SK-N-SH (cell line): ENCODE measurements at regions not wholly inside any gene's neighbourhood (a gene's known extent, or its start where the extent isn't known, plus 50 kb on each side); places are given as distances from the start of the nearest gene placed in this dataset.
A peak's percentile ranks its signal among the peaks of the same experiment; 100 is the strongest.

Source experiments
- CTCF ChIA-PET: fragments of 300-600, 350-600 bp; formaldehyde crosslinking; extraction: SDS; loops from one replicate; lab custom pipeline; 2021; lab: Yijun Ruan, JAX
- POLR2A ChIA-PET: fragments of 350-600 bp; sonication (Branson Sonifier 250); formaldehyde crosslinking; extraction: SDS; loops from one replicate; lab custom pipeline; 2020; ENCODE audit warnings: antibody characterized with exemption, inconsistent platforms; lab: Yijun Ruan, JAX
- DNase-seq: peaks from one replicate; pipeline ENCODE4 v3.0.0; 2012
- H2AFZ ChIP-seq: fragments of 200-600 bp; sonication (generic); 2 replicates; pipeline ENCODE4 v1.8.1; 2016; ENCODE audit warnings: antibody characterized with exemption, mild to moderate bottlenecking, low read depth
- H3F3A ChIP-seq: fragments of 200-600 bp; sonication (generic); replicated peaks from 2 replicates; pipeline ENCODE3; 2016; ENCODE audit warnings: antibody characterized with exemption, mild to moderate bottlenecking; ENCODE audit not compliant: insufficient read depth
- H3K27ac ChIP-seq, 2 experiments: fragments of 200-500 bp in 1 of 2; fragments of 200-600 bp in 1 of 2; sonication (Bioruptor generic) in 1 of 2; sonication (generic), shearing (Covaris generic) in 1 of 2; 2 replicates each; pipeline versions ENCODE4 v1.5.1 to v1.6.1; 2014 to 2016; ENCODE audit warnings: low read depth in 2 of 2, inconsistent platforms in 1 of 2, low read length in 1 of 2, mild to moderate bottlenecking in 1 of 2, mixed read lengths in 1 of 2
- H3K27me3 ChIP-seq: fragments of 200-600 bp; sonication (generic), shearing (Covaris generic); 2 replicates; pipeline ENCODE4 v1.6.1; 2016; ENCODE audit warnings: mixed run types; ENCODE audit not compliant: insufficient read depth
- H3K36me3 ChIP-seq, 2 experiments: fragments of 200-500 bp in 1 of 2; fragments of 200-600 bp in 1 of 2; sonication (Bioruptor generic) in 1 of 2; sonication (generic) in 1 of 2; replicated peaks in 1 of 2; 2 replicates each; pipeline versions ENCODE3 to v1.5.1; 2014 to 2016; ENCODE audit warnings: low read length in 1 of 2, mild to moderate bottlenecking in 1 of 2; ENCODE audit not compliant: insufficient read depth in 2 of 2, control insufficient read depth in 1 of 2
- H3K4me1 ChIP-seq, 2 experiments: fragments of 200-500 bp in 1 of 2; fragments of 200-600 bp in 1 of 2; sonication (Bioruptor generic) in 1 of 2; sonication (generic), shearing (Covaris generic) in 1 of 2; 2 replicates each; pipeline versions ENCODE4 v1.5.1 to v1.6.1; 2014 to 2016; ENCODE audit warnings: low read depth in 1 of 2, low read length in 1 of 2, mixed run types in 1 of 2; ENCODE audit not compliant: insufficient read depth in 2 of 2, control insufficient read depth in 1 of 2
- H3K4me2 ChIP-seq: fragments of 200-600 bp; sonication (generic), shearing (Covaris generic); 2 replicates; pipeline ENCODE4 v1.6.1; 2017; ENCODE audit warnings: mixed run types
- H3K4me3 ChIP-seq, 2 experiments: fragments of 200-500 bp in 1 of 2; fragments of 200-600 bp in 1 of 2; sonication (Bioruptor generic) in 1 of 2; sonication (generic), shearing (Covaris generic) in 1 of 2; 2 replicates each; pipeline versions ENCODE4 v1.5.1 to v1.8.1; 2014 to 2016; ENCODE audit warnings: low read depth in 2 of 2, inconsistent platforms in 1 of 2, low read length in 1 of 2, mild to moderate bottlenecking in 1 of 2, mixed read lengths in 1 of 2, moderate library complexity in 1 of 2
- H3K79me2 ChIP-seq: fragments of 200-600 bp; sonication (generic); 2 replicates; pipeline ENCODE4 v1.8.1; 2017; ENCODE audit warnings: mild to moderate bottlenecking; ENCODE audit not compliant: insufficient read depth
- H3K9ac ChIP-seq: fragments of 200-600 bp; sonication (generic); 2 replicates; pipeline ENCODE4 v1.6.1; 2017; ENCODE audit warnings: mixed run types
- H3K9me2 ChIP-seq: fragments of 200-600 bp; sonication (generic); 2 replicates; pipeline ENCODE4 v1.6.1; 2017; ENCODE audit warnings: mixed run types
- H3K9me3 ChIP-seq: fragments of 200-600 bp; sonication (generic); 2 replicates; pipeline ENCODE4 v1.6.1; 2017; ENCODE audit warnings: mixed run types, mild to moderate bottlenecking, moderate library complexity
- H4K20me1 ChIP-seq: fragments of 200-600 bp; sonication (generic); 2 replicates; pipeline ENCODE4 v1.6.1; 2017; ENCODE audit warnings: mild to moderate bottlenecking, mixed run types; ENCODE audit not compliant: insufficient read depth
- CHD2 ChIP-seq: fragments of 150-350 bp; IDR thresholded peaks from 2 replicates; pipeline ENCODE4 v1.6.1; 2018; ENCODE audit warnings: low read length; ENCODE audit not compliant: partially characterized antibody
- EZH2phosphoT487 ChIP-seq: fragments of 200-600 bp; sonication (generic); IDR thresholded peaks from 2 replicates; pipeline ENCODE4 v1.6.1; 2017; ENCODE audit warnings: low read depth, mixed run types, mild to moderate bottlenecking, antibody characterized with exemption, moderate library complexity, borderline replicate concordance
- FOSL2 ChIP-seq: IDR thresholded peaks from 2 replicates; pipeline ENCODE4 v1.4.0; 2012; ENCODE audit warnings: low read depth, mild to moderate bottlenecking, moderate library complexity, borderline replicate concordance
- FOXM1 ChIP-seq: IDR thresholded peaks from 2 replicates; pipeline ENCODE4 v1.4.0; 2012; ENCODE audit warnings: low read depth, mild to moderate bottlenecking
- GABPA ChIP-seq: IDR thresholded peaks from 2 replicates; pipeline ENCODE4 v1.4.0; 2012; ENCODE audit warnings: low read depth, mild to moderate bottlenecking
- JUND ChIP-seq: IDR thresholded peaks from 2 replicates; pipeline ENCODE4 v1.4.0; 2012
- MEF2A ChIP-seq: IDR thresholded peaks from 2 replicates; pipeline ENCODE4 v1.4.0; 2012; ENCODE audit warnings: low read depth, borderline replicate concordance
- MXI1 ChIP-seq: IDR thresholded peaks from 2 replicates; pipeline ENCODE4 v1.6.1; 2012; ENCODE audit warnings: mild to moderate bottlenecking, low read depth, low read length, improper control_type of control experiment
- NFIC ChIP-seq: IDR thresholded peaks from 2 replicates; pipeline ENCODE4 v1.4.0; 2012; ENCODE audit warnings: borderline replicate concordance
- NRF1 ChIP-seq: IDR thresholded peaks from 2 replicates; pipeline ENCODE4 v1.6.1; 2012; ENCODE audit warnings: low read depth, mild to moderate bottlenecking, low read length
- POLR2AphosphoS5 ChIP-seq: IDR thresholded peaks from 2 replicates; pipeline ENCODE4 v1.6.1; 2012; ENCODE audit warnings: low read depth, low read length
- RAD21 ChIP-seq: IDR thresholded peaks from 2 replicates; pipeline ENCODE4 v1.6.1; 2012; ENCODE audit warnings: mild to moderate bottlenecking, low read length
- RCOR1 ChIP-seq: fragments of 150-350 bp; IDR thresholded peaks from 2 replicates; pipeline ENCODE4 v1.6.1; 2017; ENCODE audit warnings: antibody characterized with exemption, low read length
- RFX5 ChIP-seq: IDR thresholded peaks from 2 replicates; pipeline ENCODE4 v1.6.1; 2012; ENCODE audit warnings: mild to moderate bottlenecking, improper control_type of control experiment, low read length
- RXRA ChIP-seq: IDR thresholded peaks from 2 replicates; pipeline ENCODE4 v1.4.0; 2012; ENCODE audit warnings: low read depth, mild to moderate bottlenecking, borderline replicate concordance
- SIN3A ChIP-seq: IDR thresholded peaks from 2 replicates; pipeline ENCODE4 v1.6.1; 2012; ENCODE audit warnings: low read depth, mild to moderate bottlenecking, low read length, moderate library complexity, borderline replicate concordance
- TCF12 ChIP-seq: IDR thresholded peaks from 2 replicates; pipeline ENCODE4 v1.4.0; 2012
- WGBS: methylation state at CpG from one replicate; pipeline ENCODE4 v1.1.6; 2017; ENCODE audit warnings: low lambda C conversion rate; 5-methylcytosine and 5-hydroxymethylcytosine counted together
- TF ChIP-seq, protein P1 (sequence below): fragments of 150-350 bp; IDR thresholded peaks from 2 replicates; pipeline ENCODE4 v1.6.1; 2017; ENCODE audit warnings: antibody characterized with exemption, low read length, low read depth, borderline replicate concordance
- TF ChIP-seq, protein P2 (sequence below): fragments of 150-350 bp; IDR thresholded peaks from 2 replicates; pipeline ENCODE4 v1.6.1; 2016; ENCODE audit warnings: mild to moderate bottlenecking, low read depth, low read length
- TF ChIP-seq, protein P3 (sequence below): IDR thresholded peaks from 2 replicates; pipeline ENCODE4 v1.6.1; 2012; ENCODE audit warnings: mild to moderate bottlenecking, low read depth, low read length, moderate library complexity
- TF ChIP-seq, protein P4 (sequence below): IDR thresholded peaks from 2 replicates; pipeline ENCODE4; 2012
- TF ChIP-seq, protein P5 (sequence below): IDR thresholded peaks from 2 replicates; pipeline ENCODE4 v1.4.0; 2012; ENCODE audit warnings: low read depth
- TF ChIP-seq, protein P6 (sequence below): IDR thresholded peaks from 2 replicates; pipeline ENCODE4 v1.4.0; 2012; ENCODE audit warnings: low read depth, borderline replicate concordance
- TF ChIP-seq, protein P7 (sequence below): fragments of 200-600 bp; sonication (generic); IDR thresholded peaks from 2 replicates; pipeline ENCODE4 v1.6.1; 2017; ENCODE audit warnings: antibody characterized with exemption, mild to moderate bottlenecking, moderate library complexity

DNA sequence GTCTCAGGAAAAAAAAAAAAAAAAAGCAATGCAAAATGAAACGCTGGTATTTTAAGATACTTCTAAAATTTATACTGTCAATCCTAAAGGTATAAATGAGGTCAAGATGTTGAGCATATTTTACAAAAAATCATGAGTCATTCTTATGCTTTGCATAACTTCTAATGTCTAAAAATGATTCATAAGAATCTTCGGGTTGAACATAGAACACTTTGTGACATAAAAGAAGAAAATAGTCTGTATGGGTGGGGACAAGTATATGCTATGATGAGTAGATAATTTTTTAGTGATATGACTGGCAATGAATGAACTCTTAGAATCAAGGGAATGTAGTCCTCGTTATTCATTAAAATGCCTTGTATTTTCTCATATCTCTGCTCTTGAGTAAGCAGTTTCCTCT is 416.9 kb upstream of the USP24 start (continued):
- TF ChIP-seq MEF2A, result 0 out of 2 replicates have a peak, but pooled peaks have one; percentile 19
- no peak for TF ChIP-seq CHD2
- TF ChIP-seq POLR2AphosphoS5, result peak; percentile 22; the same call in 1 of the 2 replicates
- peak; percentile 77 for TF ChIP-seq JUND
- TF ChIP-seq, protein P1, sequence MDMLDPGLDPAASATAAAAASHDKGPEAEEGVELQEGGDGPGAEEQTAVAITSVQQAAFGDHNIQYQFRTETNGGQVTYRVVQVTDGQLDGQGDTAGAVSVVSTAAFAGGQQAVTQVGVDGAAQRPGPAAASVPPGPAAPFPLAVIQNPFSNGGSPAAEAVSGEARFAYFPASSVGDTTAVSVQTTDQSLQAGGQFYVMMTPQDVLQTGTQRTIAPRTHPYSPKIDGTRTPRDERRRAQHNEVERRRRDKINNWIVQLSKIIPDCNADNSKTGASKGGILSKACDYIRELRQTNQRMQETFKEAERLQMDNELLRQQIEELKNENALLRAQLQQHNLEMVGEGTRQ, result no peak
- TF ChIP-seq, protein P2, sequence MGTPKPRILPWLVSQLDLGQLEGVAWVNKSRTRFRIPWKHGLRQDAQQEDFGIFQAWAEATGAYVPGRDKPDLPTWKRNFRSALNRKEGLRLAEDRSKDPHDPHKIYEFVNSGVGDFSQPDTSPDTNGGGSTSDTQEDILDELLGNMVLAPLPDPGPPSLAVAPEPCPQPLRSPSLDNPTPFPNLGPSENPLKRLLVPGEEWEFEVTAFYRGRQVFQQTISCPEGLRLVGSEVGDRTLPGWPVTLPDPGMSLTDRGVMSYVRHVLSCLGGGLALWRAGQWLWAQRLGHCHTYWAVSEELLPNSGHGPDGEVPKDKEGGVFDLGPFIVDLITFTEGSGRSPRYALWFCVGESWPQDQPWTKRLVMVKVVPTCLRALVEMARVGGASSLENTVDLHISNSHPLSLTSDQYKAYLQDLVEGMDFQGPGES, result no peak
- TF ChIP-seq, protein P3, sequence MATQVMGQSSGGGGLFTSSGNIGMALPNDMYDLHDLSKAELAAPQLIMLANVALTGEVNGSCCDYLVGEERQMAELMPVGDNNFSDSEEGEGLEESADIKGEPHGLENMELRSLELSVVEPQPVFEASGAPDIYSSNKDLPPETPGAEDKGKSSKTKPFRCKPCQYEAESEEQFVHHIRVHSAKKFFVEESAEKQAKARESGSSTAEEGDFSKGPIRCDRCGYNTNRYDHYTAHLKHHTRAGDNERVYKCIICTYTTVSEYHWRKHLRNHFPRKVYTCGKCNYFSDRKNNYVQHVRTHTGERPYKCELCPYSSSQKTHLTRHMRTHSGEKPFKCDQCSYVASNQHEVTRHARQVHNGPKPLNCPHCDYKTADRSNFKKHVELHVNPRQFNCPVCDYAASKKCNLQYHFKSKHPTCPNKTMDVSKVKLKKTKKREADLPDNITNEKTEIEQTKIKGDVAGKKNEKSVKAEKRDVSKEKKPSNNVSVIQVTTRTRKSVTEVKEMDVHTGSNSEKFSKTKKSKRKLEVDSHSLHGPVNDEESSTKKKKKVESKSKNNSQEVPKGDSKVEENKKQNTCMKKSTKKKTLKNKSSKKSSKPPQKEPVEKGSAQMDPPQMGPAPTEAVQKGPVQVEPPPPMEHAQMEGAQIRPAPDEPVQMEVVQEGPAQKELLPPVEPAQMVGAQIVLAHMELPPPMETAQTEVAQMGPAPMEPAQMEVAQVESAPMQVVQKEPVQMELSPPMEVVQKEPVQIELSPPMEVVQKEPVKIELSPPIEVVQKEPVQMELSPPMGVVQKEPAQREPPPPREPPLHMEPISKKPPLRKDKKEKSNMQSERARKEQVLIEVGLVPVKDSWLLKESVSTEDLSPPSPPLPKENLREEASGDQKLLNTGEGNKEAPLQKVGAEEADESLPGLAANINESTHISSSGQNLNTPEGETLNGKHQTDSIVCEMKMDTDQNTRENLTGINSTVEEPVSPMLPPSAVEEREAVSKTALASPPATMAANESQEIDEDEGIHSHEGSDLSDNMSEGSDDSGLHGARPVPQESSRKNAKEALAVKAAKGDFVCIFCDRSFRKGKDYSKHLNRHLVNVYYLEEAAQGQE, result no peak
- no peak for TF ChIP-seq RAD21
- TF ChIP-seq RFX5, result no peak
- TF ChIP-seq MXI1, result no peak
- no peak for TF ChIP-seq EZH2phosphoT487
- TF ChIP-seq, protein P4, sequence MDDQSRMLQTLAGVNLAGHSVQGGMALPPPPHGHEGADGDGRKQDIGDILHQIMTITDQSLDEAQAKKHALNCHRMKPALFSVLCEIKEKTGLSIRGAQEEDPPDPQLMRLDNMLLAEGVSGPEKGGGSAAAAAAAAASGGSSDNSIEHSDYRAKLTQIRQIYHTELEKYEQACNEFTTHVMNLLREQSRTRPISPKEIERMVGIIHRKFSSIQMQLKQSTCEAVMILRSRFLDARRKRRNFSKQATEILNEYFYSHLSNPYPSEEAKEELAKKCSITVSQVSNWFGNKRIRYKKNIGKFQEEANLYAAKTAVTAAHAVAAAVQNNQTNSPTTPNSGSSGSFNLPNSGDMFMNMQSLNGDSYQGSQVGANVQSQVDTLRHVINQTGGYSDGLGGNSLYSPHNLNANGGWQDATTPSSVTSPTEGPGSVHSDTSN, result peak; percentile 72
- TF ChIP-seq FOSL2, result peak; percentile 87

DNA sequence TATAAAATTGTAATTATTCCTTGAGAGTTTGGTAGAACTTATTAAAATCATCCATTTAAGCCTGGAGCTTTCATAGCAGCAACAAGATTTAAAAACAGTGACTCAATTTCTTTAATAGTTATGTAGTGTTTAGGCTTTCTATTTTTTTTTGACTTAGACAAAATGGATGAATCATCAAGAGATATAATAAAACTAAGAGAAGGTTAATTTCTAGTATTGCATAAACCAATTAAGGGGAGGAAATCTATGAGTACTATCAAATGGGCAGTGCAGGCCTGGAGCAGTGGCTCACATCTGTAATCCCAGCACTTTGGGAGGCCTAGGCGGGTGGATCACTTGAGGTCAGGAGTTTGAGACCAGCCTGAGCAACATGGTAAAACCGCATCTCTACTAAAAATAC is 416.3 kb upstream of the USP24 start:
- ChIA-PET CTCF (no interaction called here), POLR2A (no interaction called here)
- H3K79me2 ChIP-seq, result no peaks in the 10 kb centered on the region
- no peaks in the 10 kb centered on the region for H4K20me1 ChIP-seq
- WGBS, result 86% methylated on average over 2 of the region's 2 CpGs
- H3K4me1 ChIP-seq, result peaks cover 6 to 7% of the 10 kb centered on the region in 2 experiments; a peak in 3 of 4 replicates
- no peak overlapping the region for H3K4me3 ChIP-seq
- H3K9ac ChIP-seq, result no peak overlapping the region
- H3K9me3 ChIP-seq, result no peaks in the 10 kb centered on the region
- H3K27me3 ChIP-seq, result no peaks in the 10 kb centered on the region
- H3F3A ChIP-seq, result peaks cover 29% of the 10 kb centered on the region
- H3K4me2 ChIP-seq, result 0 out of 2 replicates have a peak overlapping the region, but pooled peaks have one; percentile 3
- peak overlapping the region; percentile 66; the same call in 1 of the 2 replicates for H2AFZ ChIP-seq
- DNase-seq, result no peak
- no peaks in the 10 kb centered on the region for H3K36me3 ChIP-seq
- H3K9me2 ChIP-seq, result no peaks in the 10 kb centered on the region
- peak overlapping the region; percentile 36 to 83; a peak in 3 of 4 replicates for H3K27ac ChIP-seq
- TF ChIP-seq TCF12 (no peak), FOXM1 (no peak), GABPA (no peak), NFIC (no peak), POLR2AphosphoS5 (no peak), RAD21 (no peak), RXRA (0 out of 2 replicates have a peak, but pooled peaks have one; percentile 18), NRF1 (no peak), MXI1 (no peak), SIN3A (no peak), RCOR1 (no peak)
- TF ChIP-seq, protein P5, sequence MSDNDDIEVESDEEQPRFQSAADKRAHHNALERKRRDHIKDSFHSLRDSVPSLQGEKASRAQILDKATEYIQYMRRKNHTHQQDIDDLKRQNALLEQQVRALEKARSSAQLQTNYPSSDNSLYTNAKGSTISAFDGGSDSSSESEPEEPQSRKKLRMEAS, result no peak
- TF ChIP-seq, protein P6, sequence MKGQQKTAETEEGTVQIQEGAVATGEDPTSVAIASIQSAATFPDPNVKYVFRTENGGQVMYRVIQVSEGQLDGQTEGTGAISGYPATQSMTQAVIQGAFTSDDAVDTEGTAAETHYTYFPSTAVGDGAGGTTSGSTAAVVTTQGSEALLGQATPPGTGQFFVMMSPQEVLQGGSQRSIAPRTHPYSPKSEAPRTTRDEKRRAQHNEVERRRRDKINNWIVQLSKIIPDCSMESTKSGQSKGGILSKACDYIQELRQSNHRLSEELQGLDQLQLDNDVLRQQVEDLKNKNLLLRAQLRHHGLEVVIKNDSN, result no peak
- TF ChIP-seq, protein P7, sequence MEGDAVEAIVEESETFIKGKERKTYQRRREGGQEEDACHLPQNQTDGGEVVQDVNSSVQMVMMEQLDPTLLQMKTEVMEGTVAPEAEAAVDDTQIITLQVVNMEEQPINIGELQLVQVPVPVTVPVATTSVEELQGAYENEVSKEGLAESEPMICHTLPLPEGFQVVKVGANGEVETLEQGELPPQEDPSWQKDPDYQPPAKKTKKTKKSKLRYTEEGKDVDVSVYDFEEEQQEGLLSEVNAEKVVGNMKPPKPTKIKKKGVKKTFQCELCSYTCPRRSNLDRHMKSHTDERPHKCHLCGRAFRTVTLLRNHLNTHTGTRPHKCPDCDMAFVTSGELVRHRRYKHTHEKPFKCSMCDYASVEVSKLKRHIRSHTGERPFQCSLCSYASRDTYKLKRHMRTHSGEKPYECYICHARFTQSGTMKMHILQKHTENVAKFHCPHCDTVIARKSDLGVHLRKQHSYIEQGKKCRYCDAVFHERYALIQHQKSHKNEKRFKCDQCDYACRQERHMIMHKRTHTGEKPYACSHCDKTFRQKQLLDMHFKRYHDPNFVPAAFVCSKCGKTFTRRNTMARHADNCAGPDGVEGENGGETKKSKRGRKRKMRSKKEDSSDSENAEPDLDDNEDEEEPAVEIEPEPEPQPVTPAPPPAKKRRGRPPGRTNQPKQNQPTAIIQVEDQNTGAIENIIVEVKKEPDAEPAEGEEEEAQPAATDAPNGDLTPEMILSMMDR, result no peak
